ENCODE measurements at regions not wholly inside any gene's neighbourhood (a gene's known extent, or its start where the extent isn't known, plus 50 kb on each side); places are given as distances from the start of the nearest gene placed in this dataset.

- in situ Hi-C loops (cut with HindIII; ENCODE audit: low sequenced_read_pairs): no loop called here
- TF ChIP-seq, protein P1, sequence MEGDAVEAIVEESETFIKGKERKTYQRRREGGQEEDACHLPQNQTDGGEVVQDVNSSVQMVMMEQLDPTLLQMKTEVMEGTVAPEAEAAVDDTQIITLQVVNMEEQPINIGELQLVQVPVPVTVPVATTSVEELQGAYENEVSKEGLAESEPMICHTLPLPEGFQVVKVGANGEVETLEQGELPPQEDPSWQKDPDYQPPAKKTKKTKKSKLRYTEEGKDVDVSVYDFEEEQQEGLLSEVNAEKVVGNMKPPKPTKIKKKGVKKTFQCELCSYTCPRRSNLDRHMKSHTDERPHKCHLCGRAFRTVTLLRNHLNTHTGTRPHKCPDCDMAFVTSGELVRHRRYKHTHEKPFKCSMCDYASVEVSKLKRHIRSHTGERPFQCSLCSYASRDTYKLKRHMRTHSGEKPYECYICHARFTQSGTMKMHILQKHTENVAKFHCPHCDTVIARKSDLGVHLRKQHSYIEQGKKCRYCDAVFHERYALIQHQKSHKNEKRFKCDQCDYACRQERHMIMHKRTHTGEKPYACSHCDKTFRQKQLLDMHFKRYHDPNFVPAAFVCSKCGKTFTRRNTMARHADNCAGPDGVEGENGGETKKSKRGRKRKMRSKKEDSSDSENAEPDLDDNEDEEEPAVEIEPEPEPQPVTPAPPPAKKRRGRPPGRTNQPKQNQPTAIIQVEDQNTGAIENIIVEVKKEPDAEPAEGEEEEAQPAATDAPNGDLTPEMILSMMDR (IDR thresholded peaks at IDR 0.05; ENCODE audit: low read depth, low read length): no peak
- H3K4me3 ChIP-seq (ENCODE audit: low read depth, low read length): no peak overlapping the region
- DNase-seq (ENCODE audit: low read depth, low spot score): no peak
These were observed 82.0 kb upstream of the TSHZ2 start for GRCh38 chr20:52890130-52890529.

DNA sequence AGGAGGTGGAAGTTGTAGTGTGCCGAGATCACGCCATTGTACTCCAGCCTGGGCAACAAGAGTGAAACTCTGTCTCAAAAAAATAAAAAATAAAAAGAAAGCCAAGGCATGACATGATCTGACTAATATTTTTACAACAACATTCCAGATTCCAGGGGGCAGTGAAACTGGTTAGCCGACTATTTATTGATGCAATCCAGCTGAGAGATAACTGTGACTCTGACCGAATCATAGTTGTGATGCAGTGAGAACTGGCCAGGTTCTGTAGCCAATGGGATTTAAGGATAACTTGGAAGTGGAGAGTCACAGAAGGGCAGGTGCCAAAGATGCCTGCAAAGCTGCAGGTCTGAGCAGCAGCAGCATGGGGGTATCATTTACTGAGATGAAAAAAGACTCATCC lies 82.9 kb upstream of the TSHZ2 start:
- in situ Hi-C loops (cut with HindIII; ENCODE audit: low sequenced_read_pairs): no loop called here
- TF ChIP-seq, protein P1 (IDR thresholded peaks at IDR 0.05; ENCODE audit: low read depth, low read length): no peak
- H3K4me3 ChIP-seq (ENCODE audit: low read depth, low read length): no peak overlapping the region
- DNase-seq (ENCODE audit: low read depth, low spot score): peak; percentile 10

DNA sequence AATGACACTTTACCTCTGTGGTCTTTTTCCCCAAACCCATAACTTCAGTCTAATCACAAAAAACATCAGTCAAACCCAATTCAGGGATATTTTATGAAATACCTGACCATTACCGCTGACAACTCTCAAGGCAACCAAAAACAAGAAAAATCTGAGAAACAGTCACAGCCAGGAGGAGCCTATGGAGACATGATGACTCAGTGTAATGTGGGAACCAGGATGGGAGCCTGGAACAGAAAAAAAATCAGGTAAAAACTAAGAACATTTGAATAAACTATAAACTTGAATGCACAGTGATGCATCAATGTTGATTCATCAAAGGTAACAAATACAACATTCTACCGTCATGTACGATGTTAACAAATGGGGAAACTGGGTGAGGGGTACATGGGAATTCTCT lies 84.1 kb upstream of the TSHZ2 start:
- in situ Hi-C loops (cut with HindIII; ENCODE audit: low sequenced_read_pairs): no loop called here
- TF ChIP-seq, protein P1 (IDR thresholded peaks at IDR 0.05; ENCODE audit: low read depth, low read length): no peak
- no peak for DNase-seq (ENCODE audit: low read depth, low spot score)
- no peak overlapping the region for H3K4me3 ChIP-seq (ENCODE audit: low read depth, low read length)

GRCh38 chr20:52880997-52881396 lies 91.2 kb upstream of the TSHZ2 start:
- in situ Hi-C loops (cut with HindIII; ENCODE audit: low sequenced_read_pairs): no loop called here
- no peak for DNase-seq (ENCODE audit: low read depth, low spot score)
- TF ChIP-seq, protein P1 (IDR thresholded peaks at IDR 0.05; ENCODE audit: low read depth, low read length): no peak
- no peak overlapping the region for H3K4me3 ChIP-seq (ENCODE audit: low read depth, low read length)

- TF ChIP-seq, protein P1 (IDR thresholded peaks at IDR 0.05; ENCODE audit: low read depth, low read length): no peak
- in situ Hi-C loops (cut with HindIII; ENCODE audit: low sequenced_read_pairs): no loop called here
- no peak for DNase-seq (ENCODE audit: low read depth, low spot score)
- H3K4me3 ChIP-seq (ENCODE audit: low read depth, low read length): no peak overlapping the region
These were observed 91.9 kb upstream of the TSHZ2 start for GRCh38 chr20:52880259-52880658.

- H3K4me3 ChIP-seq (ENCODE audit: low read depth, low read length): no peak overlapping the region
- DNase-seq (ENCODE audit: low read depth, low spot score): no peak
- TF ChIP-seq, protein P1 (IDR thresholded peaks at IDR 0.05; ENCODE audit: low read depth, low read length): no peak
- in situ Hi-C loops (cut with HindIII; ENCODE audit: low sequenced_read_pairs): no loop called here
These were observed 97.9 kb upstream of the TSHZ2 start for GRCh38 chr20:52874241-52874640.

All from astrocyte of the spinal cord (primary cell).